ENCODE measurements at regions not wholly inside any gene's neighbourhood (a gene's known extent, or its start where the extent isn't known, plus 50 kb on each side); places are given as distances from the start of the nearest gene placed in this dataset.
"Not testable (repeated sequence)": the region's sequence is repeated elsewhere in the genome, so short reads cannot be mapped to it uniquely, and the experiment has no call there.

DNA sequence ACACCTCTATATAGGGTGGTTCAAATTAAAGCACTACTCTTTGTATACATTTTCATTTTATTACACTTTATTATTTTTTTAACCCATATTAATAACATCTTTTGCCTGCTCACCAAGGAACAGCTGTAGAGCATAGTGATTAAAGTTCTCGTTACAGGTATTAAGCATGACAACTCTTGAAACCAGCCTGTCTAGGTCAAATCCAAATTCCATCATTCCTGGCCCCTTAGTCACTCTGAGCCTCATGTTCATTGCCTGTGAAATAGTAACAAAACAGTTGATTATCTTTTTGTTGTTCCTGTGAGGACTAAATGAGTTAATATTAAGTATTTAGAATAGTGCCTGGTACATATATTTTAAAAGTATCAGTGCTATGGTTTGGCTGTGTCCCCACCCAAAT, 334.5 kb downstream of the RAB38 start:
- in situ Hi-C loops (cut with HindIII; ENCODE audit: low pct_unique_long_range_greater_than_20kb, low sequenced_read_pairs) = no loop called here
- TF ChIP-seq JUND (IDR thresholded peaks at IDR 0.05; ENCODE audit: low read depth) = no peak
- no peak for DNase-seq (ENCODE audit: low read depth in 1 of 2, low spot score in 1 of 2)

DNA sequence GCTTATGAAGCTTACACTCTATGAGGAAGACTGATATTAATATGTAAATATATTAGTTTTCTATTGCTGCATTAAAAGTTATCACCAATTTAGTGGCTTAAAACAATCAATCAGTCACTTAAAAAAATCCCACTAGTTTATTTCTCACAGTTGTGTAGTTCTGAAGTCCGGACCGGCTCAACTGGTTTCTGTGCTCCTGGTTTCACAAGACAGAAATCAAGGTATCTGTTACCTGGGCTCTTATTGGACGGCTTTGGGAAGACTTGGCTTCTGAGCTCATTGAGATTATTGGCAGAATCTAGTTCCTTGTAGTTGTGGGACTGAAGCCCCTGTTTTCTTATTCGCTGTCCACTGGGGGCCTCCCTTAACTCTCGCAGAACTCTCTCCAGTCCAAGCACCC, 343.0 kb downstream of the RAB38 start:
- in situ Hi-C loops (cut with HindIII; ENCODE audit: low pct_unique_long_range_greater_than_20kb, low sequenced_read_pairs) = no loop called here
- peak; percentile 7 to 66 for DNase-seq (ENCODE audit: low read depth in 1 of 2, low spot score in 1 of 2)
- TF ChIP-seq JUND (IDR thresholded peaks at IDR 0.05; ENCODE audit: low read depth) = no peak

DNA sequence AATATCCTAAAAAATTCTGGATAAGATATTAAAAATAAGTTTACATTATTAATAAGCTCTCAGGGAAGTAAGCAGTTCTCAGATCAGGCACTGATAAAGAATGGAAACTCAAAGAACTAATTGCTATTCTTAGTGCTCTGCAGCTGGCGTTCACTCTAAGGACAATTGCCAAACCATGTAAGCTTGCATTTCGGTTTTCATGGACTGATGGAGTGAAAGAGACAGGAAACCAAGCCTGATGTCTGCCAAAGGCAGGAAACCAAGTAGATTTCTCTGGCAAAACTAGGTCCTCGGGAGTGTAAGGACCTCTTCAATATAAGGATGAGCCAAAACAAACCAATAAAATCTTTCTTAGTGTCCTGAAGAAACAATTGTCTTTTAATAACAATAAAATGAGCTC, 355.2 kb downstream of the RAB38 start:
- no peak for DNase-seq (ENCODE audit: low read depth in 1 of 2, low spot score in 1 of 2)
- in situ Hi-C loops (cut with HindIII; ENCODE audit: low pct_unique_long_range_greater_than_20kb, low sequenced_read_pairs) = no loop called here

DNA sequence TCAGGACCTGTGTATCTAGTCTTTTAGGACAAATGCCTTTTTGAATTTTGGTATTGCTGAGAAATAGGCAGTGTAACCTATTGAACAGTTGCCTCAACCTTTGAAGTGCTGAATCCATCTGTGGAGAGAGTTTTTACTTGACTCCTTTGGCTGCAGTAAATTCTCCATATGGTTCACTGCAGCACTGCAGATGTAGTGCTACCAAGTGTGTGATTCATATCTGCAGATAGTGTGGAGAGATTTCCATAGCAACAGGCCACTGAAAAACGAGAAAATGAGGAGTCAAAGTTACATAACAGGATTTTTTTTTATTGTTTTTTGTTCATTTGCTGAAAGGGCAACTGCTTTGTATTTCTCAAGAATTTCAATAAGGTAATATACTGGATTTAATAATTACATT, 356.1 kb downstream of the RAB38 start:
- in situ Hi-C loops (cut with HindIII; ENCODE audit: low pct_unique_long_range_greater_than_20kb, low sequenced_read_pairs) = no loop called here
- no peak for DNase-seq (ENCODE audit: low read depth in 1 of 2, low spot score in 1 of 2)
- TF ChIP-seq JUND (IDR thresholded peaks at IDR 0.05; ENCODE audit: low read depth) = no peak

More for the DNA sequence above, 355.2 kb downstream of the RAB38 start:
- TF ChIP-seq JUND (IDR thresholded peaks at IDR 0.05; ENCODE audit: low read depth) = no peak

GRCh38 chr11:87812571-87813365, 362.5 kb downstream of the RAB38 start:
- TF ChIP-seq JUND (IDR thresholded peaks at IDR 0.05; ENCODE audit: low read depth) = no peak
- DNase-seq (ENCODE audit: low read depth in 1 of 2, low spot score in 1 of 2) = no peak
- in situ Hi-C loops (cut with HindIII; ENCODE audit: low pct_unique_long_range_greater_than_20kb, low sequenced_read_pairs) = no loop called here

DNA sequence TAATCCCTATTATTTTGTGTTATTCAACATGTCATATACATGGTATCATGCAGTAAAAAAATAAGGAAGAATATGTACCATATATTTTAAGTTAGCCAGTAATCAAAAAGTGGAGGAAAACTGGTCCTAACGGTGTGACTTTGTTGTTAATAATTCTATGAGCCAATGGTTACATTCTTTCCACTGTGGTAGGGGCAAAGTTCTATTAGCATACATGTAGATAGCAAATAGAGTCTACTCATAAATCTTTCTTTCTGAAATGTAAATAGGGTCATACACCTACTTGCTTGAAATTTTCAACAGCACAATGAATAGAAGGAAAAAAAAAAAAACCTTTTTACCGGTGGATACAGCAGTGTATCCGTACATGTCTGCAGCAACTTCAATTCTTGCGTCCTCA, 364.8 kb downstream of the RAB38 start:
- TF ChIP-seq JUND (IDR thresholded peaks at IDR 0.05; ENCODE audit: low read depth) = no peak
- in situ Hi-C loops (cut with HindIII; ENCODE audit: low pct_unique_long_range_greater_than_20kb, low sequenced_read_pairs) = no loop called here

GRCh38 chr11:87809256-87809655, 366.0 kb downstream of the RAB38 start:
- no peak for TF ChIP-seq JUND (IDR thresholded peaks at IDR 0.05; ENCODE audit: low read depth)
- in situ Hi-C loops (cut with HindIII; ENCODE audit: low pct_unique_long_range_greater_than_20kb, low sequenced_read_pairs) = no loop called here
- DNase-seq (ENCODE audit: low read depth in 1 of 2, low spot score in 1 of 2) = no peak

More for the DNA sequence above, 364.8 kb downstream of the RAB38 start:
- no peak for DNase-seq (ENCODE audit: low read depth in 1 of 2, low spot score in 1 of 2)

GRCh38 chr11:87804176-87804575, 371.1 kb downstream of the RAB38 start:
- no peak for TF ChIP-seq JUND (IDR thresholded peaks at IDR 0.05; ENCODE audit: low read depth)
- in situ Hi-C loops (cut with HindIII; ENCODE audit: low pct_unique_long_range_greater_than_20kb, low sequenced_read_pairs) = no loop called here
- DNase-seq (ENCODE audit: low read depth in 1 of 2, low spot score in 1 of 2) = no peak

DNA sequence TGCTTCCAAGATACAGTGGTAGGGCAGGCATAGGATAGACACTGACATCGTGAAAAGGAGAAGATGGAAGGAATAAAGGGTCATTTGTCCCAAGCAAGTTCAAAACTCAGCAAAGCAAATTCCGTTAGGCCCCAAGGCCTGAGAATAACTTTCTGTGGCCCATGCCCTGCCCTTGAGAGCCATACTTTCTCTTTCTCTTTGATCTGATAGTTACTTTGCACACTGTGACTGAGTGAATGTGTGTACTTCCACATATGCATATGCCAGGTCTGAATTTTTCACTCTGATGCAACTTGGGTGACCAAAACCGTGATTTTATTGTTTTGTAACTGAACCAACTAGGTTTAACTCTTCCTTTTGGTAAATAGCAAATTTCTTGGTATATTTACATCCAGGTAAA, 371.5 kb downstream of the RAB38 start:
- in situ Hi-C loops (cut with HindIII; ENCODE audit: low pct_unique_long_range_greater_than_20kb, low sequenced_read_pairs) = no loop called here

DNA sequence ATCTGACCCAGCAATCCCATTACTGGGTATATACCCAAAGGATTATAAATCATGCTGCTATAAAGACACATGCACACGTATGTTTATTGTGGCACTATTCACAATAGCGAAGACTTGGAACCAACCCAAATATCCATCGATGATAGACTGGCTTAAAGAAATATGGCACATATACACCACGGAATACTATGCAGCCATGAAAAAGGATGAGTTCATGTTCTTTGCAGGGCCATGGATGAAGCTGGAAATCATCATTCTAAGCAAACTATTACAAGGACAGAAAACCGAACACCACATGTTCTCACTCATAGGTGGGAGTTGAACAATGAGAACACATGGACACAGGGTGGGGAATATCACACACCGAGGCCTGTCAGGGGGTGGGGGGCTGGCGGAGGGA, 390.4 kb downstream of the RAB38 start:
- DNase-seq (ENCODE audit: low read depth in 1 of 2, low spot score in 1 of 2); in situ Hi-C loops (cut with HindIII; ENCODE audit: low pct_unique_long_range_greater_than_20kb, low sequenced_read_pairs): not testable (repeated sequence)

More for the DNA sequence above, 371.5 kb downstream of the RAB38 start:
- no peak for DNase-seq (ENCODE audit: low read depth in 1 of 2, low spot score in 1 of 2)
- TF ChIP-seq JUND (IDR thresholded peaks at IDR 0.05; ENCODE audit: low read depth) = no peak

DNA sequence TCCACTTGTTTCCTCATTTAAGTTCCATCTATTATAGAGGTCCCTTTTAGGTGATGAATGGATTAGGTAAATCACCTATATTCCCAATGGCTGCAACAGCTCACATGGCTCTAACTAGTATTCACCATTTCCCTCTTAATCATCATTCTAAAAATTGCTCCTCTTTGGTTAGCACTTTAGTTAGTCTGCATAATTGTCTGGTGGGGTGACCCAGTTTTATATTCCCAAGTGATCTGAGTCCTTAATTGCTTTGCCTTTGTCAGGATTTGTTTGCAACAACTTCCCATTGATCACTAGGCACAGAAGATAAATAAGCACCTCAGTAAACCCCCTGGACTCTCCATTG, 395.2 kb downstream of the RAB38 start:
- no peak for TF ChIP-seq JUND (IDR thresholded peaks at IDR 0.05; ENCODE audit: low read depth)
- in situ Hi-C loops (cut with HindIII; ENCODE audit: low pct_unique_long_range_greater_than_20kb, low sequenced_read_pairs) = no loop called here

DNA sequence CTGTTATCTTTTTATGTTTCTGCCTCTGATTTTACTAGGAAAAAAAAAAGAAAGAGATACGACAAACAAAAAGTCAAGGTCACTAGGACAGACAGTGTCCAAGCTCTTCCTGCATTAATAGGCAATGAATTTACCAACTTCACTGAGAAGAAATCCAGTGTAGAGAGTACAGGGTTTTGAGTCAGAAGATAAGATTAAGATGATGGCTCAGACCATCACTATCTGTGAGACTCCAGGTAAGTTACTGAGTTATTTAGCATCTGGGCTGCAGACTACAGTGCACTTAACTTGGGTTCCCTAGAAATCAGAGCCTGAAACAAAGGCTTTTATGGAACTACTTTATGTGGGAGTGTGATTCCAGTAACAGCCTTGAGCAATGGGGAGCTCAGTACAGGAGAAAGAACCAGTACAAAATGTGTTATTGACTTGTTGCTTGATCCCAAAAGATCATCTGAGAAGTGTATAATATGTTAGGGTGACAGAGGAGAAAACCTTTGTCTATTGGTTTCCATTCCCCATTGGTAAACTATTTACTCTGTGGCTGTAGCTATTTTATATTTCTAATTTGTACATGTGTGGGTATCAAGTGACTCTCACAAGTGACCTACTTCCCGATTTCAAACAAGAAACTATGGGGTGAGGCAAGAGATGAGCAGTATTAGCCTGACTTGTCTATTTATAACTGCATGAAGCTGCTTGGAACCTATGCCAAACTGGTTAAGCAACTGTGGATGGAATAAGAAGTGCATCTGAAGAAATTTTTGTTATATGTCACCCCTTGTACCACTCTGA, 395.8 kb downstream of the RAB38 start:
- in situ Hi-C loops (cut with HindIII; ENCODE audit: low pct_unique_long_range_greater_than_20kb, low sequenced_read_pairs) = no loop called here
- no peak for DNase-seq (ENCODE audit: low read depth in 1 of 2, low spot score in 1 of 2)
- TF ChIP-seq JUND (IDR thresholded peaks at IDR 0.05; ENCODE audit: low read depth) = no peak

More for the DNA sequence above, 395.2 kb downstream of the RAB38 start:
- no peak for DNase-seq (ENCODE audit: low read depth in 1 of 2, low spot score in 1 of 2)

DNA sequence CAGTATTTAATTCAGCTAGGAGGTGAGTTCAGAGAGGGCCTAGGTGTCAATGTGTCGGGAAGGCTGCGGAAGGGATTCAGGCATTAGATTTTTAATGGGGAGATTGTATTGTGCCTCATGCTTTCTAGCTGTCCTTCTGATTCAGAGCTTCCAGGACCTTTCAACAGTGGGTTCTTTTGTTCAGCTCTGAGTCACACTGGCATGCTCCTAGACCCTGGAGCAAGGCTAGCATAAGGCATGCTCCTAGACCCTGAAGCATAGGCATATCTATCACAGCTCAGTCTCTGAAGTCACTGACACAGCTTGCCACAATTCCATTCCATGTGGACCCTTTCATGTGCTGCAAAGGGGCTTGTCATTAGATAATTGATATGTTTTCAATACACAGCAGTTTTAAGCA, 396.9 kb downstream of the RAB38 start:
- TF ChIP-seq JUND (IDR thresholded peaks at IDR 0.05; ENCODE audit: low read depth) = no peak
- in situ Hi-C loops (cut with HindIII; ENCODE audit: low pct_unique_long_range_greater_than_20kb, low sequenced_read_pairs) = no loop called here
- DNase-seq (ENCODE audit: low read depth in 1 of 2, low spot score in 1 of 2) = no peak
